HL-60 (cell line): ENCODE measurements at regions not wholly inside any gene's neighbourhood (a gene's known extent, or its start where the extent isn't known, plus 50 kb on each side); places are given as distances from the start of the nearest gene placed in this dataset.

Source experiments
- DNase-seq, 2 experiments: peaks; one replicate each; pipeline ENCODE4 v3.0.0-alpha.2; 2010 to 2020; ENCODE audit warnings: low read depth in 1 of 2, low spot score in 1 of 2
- H3K27ac ChIP-seq: fragments of 250-450 bp; sonication (Bioruptor Pico); replicated peaks from 2 replicates; pipeline ENCODE4 v1.5.1; 2020; ENCODE audit warnings: mild to moderate bottlenecking, moderate library complexity
- H3K27me3 ChIP-seq: fragments of 250-450 bp; sonication (Bioruptor Pico); 2 replicates; pipeline ENCODE4 v1.5.1; 2021; ENCODE audit warnings: mild to moderate bottlenecking, moderate library complexity; ENCODE audit not compliant: insufficient read depth, poor library complexity, severe bottlenecking
- H3K4me3 ChIP-seq: replicated peaks from 2 replicates; pipeline ENCODE4 v1.5.1; 2011; ENCODE audit warnings: mild to moderate bottlenecking, control low read depth, low read length; ENCODE audit not compliant: insufficient read depth
- GABPA ChIP-seq: IDR thresholded peaks from 2 replicates; pipeline ENCODE4 v1.6.1; 2012; ENCODE audit warnings: low read depth
- POLR2AphosphoS5 ChIP-seq: IDR thresholded peaks from 2 replicates; pipeline ENCODE4 v1.6.1; 2012; ENCODE audit warnings: low read depth
- SPI1 ChIP-seq: IDR thresholded peaks from 2 replicates; pipeline ENCODE4 v1.6.1; 2012; ENCODE audit warnings: low read depth, mild to moderate bottlenecking, borderline replicate concordance
- TF ChIP-seq, protein P1 (sequence below): IDR thresholded peaks from one replicate; pipeline ENCODE4 v1.5.1; 2011; ENCODE audit warnings: low read length, control low read depth, inconsistent platforms; ENCODE audit not compliant: insufficient read depth
- TF ChIP-seq, protein P2 (sequence below): IDR thresholded peaks from 2 replicates; pipeline ENCODE4 v1.6.1; 2012; ENCODE audit warnings: low read depth; ENCODE audit not compliant: insufficient replicate concordance

DNA sequence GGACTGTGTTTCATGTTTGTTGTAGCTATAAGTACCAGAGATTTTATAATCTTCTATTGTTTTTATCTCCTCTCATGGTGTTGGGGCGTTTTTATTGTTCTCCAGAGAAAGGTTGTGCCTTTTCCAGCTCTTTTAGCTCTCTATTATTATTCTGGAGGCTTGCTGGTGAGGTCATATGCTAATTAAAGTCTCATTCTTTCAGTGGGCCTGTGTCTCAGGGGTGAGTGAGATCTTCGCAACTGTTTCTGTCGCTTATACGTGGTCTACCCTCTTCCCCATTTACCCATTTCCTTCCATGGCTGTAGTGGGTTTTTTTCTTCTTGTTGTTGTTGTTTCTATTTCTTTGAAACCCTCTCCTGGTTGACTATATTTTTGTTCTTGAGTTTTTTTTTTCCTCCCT is 584.9 kb downstream of the TMEM182 start:
- Histone ChIP-seq H3K4me3 (no peak overlapping the region), H3K27me3 (no peaks in the 10 kb centered on the region), H3K27ac (no peak overlapping the region)
- TF ChIP-seq GABPA (no peak), SPI1 (no peak), POLR2AphosphoS5 (no peak)
- TF ChIP-seq, protein P1, sequence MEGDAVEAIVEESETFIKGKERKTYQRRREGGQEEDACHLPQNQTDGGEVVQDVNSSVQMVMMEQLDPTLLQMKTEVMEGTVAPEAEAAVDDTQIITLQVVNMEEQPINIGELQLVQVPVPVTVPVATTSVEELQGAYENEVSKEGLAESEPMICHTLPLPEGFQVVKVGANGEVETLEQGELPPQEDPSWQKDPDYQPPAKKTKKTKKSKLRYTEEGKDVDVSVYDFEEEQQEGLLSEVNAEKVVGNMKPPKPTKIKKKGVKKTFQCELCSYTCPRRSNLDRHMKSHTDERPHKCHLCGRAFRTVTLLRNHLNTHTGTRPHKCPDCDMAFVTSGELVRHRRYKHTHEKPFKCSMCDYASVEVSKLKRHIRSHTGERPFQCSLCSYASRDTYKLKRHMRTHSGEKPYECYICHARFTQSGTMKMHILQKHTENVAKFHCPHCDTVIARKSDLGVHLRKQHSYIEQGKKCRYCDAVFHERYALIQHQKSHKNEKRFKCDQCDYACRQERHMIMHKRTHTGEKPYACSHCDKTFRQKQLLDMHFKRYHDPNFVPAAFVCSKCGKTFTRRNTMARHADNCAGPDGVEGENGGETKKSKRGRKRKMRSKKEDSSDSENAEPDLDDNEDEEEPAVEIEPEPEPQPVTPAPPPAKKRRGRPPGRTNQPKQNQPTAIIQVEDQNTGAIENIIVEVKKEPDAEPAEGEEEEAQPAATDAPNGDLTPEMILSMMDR, result no peak
- TF ChIP-seq, protein P2, sequence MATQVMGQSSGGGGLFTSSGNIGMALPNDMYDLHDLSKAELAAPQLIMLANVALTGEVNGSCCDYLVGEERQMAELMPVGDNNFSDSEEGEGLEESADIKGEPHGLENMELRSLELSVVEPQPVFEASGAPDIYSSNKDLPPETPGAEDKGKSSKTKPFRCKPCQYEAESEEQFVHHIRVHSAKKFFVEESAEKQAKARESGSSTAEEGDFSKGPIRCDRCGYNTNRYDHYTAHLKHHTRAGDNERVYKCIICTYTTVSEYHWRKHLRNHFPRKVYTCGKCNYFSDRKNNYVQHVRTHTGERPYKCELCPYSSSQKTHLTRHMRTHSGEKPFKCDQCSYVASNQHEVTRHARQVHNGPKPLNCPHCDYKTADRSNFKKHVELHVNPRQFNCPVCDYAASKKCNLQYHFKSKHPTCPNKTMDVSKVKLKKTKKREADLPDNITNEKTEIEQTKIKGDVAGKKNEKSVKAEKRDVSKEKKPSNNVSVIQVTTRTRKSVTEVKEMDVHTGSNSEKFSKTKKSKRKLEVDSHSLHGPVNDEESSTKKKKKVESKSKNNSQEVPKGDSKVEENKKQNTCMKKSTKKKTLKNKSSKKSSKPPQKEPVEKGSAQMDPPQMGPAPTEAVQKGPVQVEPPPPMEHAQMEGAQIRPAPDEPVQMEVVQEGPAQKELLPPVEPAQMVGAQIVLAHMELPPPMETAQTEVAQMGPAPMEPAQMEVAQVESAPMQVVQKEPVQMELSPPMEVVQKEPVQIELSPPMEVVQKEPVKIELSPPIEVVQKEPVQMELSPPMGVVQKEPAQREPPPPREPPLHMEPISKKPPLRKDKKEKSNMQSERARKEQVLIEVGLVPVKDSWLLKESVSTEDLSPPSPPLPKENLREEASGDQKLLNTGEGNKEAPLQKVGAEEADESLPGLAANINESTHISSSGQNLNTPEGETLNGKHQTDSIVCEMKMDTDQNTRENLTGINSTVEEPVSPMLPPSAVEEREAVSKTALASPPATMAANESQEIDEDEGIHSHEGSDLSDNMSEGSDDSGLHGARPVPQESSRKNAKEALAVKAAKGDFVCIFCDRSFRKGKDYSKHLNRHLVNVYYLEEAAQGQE, result no peak
- DNase-seq, result no peak

DNA sequence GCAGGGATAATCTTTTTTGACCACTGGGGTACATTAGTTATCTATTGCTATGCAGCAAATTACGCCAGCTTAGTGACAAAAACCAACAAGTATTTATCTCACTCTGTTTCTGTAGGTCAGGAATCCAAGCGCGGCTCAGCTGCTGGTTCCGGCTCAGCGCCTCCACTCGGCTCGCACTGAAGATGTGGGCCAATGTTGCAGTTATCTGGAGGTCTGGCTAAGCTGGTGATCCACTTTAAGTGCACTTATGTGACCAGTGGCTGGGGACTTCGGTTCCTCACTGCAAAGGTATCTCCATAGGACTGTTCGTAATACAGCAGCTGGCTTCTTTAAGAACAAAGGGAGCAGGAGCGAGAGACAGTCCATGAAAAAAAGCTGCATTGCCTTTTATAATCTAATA is 591.9 kb downstream of the TMEM182 start:
- TF ChIP-seq, protein P2, result no peak
- no peak for TF ChIP-seq POLR2AphosphoS5
- TF ChIP-seq SPI1, result no peak
- TF ChIP-seq GABPA, result no peak
- TF ChIP-seq, protein P1, result no peak

DNA sequence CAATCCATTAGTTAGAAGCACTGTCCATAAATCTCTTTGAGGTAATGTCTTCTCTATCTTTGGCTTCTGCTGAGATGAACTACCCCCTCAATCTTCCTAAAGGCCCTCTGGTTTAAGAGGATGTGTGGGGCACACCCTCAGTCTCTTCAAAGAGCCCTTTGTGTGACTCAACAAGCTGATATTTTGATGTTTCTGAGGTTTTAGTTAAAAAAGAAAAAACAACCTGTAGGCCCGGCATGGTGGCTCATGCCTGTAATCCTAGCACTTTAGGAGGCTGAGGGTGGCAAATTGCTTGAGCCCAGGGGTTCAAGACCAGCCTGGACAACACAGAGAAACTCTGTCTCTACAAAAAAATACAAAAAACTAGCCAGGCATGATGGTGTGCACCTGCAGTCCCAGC is 593.5 kb downstream of the TMEM182 start:
- TF ChIP-seq SPI1, result no peak
- no peak for TF ChIP-seq POLR2AphosphoS5
- TF ChIP-seq GABPA, result no peak
- TF ChIP-seq, protein P1, result no peak
- TF ChIP-seq, protein P2, result no peak

More for the DNA sequence above, 591.9 kb downstream of the TMEM182 start:
- DNase-seq, result no peak
- Histone ChIP-seq H3K4me3 (no peak overlapping the region), H3K27me3 (no peaks in the 10 kb centered on the region), H3K27ac (no peak overlapping the region)

More for the DNA sequence above, 593.5 kb downstream of the TMEM182 start:
- no peaks in the 10 kb centered on the region for H3K27me3 ChIP-seq
- no peak overlapping the region for H3K27ac ChIP-seq
- no peak overlapping the region for H3K4me3 ChIP-seq
- no peak for DNase-seq
